ENCODE measurements at regions not wholly inside any gene's neighbourhood (a gene's known extent, or its start where the extent isn't known, plus 50 kb on each side); places are given as distances from the start of the nearest gene placed in this dataset.

DNA sequence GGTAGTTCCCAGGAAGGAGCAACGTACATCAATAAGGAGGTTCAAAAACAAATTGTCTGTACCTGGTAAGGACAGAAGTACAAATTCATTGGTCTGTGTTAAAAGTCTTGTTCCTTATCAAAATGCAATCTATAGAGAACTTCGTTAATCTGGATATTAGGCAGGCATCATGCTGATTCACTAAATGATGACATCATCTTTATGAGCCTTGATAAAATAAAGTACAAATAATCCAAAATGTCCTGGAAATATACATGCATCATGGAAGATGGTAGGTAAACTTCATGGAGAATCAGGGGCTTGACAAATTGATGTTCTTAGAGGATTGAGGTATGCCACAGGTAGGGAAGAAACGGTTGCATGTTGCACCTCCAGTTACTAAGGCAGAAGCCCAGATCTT lies 433.9 kb downstream of the TRIML1 start:
- DNase-seq, result no peak

DNA sequence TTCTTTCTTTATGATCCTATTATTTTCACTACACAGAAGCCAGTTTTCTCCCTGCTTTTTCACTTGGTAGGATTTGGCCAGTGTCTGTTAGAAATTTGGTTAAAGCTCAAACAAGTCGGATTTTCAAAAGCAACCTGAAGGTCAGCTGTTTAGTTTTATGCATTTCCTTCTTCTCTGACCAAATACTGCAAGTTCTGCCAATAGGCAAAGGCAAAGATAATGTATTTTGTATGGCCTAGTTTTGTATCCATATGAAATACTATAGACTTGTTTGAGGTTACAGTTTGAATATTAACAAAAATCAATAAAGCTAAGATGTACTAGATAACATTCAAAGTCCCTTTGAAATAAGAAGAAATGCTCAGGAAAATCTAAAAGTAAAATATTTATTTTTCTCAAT lies 439.4 kb downstream of the TRIML1 start:
- no peak for DNase-seq

GRCh38 chr4:188596021-188596420 lies 456.8 kb downstream of the TRIML1 start:
- DNase-seq, result no peak

GRCh38 chr4:188603646-188604045 lies 464.4 kb downstream of the TRIML1 start:
- no peak for DNase-seq

- DNase-seq, result no peak
Measured at GRCh38 chr4:188606635-188607034, 467.4 kb downstream of the TRIML1 start.

DNA sequence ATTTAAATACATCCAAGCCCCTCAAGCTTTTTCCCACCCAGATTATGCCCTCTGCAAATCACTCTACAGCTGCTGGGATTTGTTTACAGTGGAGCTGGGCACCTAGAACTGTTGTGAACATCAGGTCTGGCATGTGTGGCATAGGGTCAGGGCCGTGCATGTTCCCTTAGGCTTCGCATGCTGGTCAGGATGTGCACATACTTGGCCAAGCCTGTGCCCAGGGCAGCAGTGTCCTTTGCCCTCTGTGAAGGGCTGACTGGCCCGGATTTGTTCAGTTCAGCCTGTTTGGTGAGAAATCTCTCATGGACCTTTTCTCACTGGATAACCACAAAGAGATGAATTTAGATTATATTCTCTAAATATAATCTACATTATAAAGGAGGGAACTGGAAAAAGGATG lies 471.9 kb downstream of the TRIML1 start:
- DNase-seq, result no peak

DNA sequence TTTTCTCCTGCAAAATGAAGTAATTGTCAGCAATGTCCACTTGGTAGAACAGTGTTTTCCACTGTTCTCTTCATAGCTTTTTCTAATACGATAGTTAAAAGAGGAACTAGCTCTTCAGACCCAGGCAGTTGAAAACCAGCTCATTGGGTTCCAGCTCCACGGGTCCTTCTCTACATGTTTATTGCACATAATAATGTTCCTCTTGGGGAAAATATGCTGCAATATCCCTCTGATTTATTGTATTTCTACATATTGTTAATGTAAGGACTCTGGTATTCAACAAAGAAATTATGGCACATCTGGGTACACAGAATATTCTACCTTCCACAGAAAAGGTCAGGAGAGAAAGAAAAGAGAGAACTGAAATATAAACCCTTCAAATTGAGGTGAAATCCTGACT lies 473.4 kb downstream of the TRIML1 start:
- DNase-seq, result no peak

DNA sequence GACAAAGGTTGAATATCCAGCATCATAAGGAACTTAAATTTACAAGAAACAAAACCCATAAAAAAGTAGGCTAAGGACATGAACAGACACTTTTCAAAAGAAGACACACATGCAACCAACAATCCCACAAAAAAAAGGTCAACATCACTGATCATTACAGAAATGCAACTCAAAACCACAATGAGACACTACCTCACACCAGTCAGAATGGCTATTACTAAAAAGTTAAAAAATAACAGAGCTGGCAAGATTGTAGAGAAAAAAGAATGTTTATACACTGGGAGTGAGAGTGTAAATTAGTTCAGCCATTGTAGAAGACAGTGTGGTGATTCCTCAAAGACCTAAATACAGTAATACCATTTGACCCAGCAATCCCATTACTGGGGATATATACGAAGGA lies 474.7 kb downstream of the TRIML1 start:
- no peak for DNase-seq

DNA sequence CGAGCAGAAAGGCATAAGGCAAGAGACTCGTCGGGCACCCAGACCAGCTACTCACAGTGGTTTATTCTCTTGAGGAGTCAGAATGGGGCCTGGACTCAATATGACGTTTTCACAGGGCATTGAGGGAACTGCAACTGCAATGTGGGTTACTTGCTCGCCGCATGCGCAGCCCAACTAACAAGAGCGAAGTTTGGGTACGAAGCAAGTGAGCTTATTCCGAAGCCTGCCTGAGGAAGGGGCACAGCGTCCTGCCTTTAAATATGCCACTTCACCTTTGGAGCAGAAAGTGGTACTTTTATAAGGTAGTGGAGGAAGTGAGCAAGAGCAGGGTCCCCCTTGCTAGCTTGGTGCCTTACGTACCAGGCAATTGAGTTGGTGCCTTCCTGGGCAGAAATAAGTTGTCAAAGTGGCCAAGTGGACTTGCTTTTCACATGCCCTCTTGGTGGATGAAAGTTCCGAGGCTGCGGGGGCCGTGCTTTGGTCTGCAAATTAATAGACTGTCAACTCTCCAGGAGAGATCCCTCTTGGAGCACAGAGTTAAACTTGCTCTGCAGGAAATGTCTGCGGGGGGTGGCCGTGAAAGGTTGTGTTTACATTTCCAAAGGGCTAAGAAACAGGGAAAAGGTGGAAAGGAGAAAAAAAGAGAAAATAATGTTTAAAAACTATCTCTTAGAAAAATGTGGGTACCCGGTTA lies 480.4 kb downstream of the TRIML1 start:
- no peak for DNase-seq

DNA sequence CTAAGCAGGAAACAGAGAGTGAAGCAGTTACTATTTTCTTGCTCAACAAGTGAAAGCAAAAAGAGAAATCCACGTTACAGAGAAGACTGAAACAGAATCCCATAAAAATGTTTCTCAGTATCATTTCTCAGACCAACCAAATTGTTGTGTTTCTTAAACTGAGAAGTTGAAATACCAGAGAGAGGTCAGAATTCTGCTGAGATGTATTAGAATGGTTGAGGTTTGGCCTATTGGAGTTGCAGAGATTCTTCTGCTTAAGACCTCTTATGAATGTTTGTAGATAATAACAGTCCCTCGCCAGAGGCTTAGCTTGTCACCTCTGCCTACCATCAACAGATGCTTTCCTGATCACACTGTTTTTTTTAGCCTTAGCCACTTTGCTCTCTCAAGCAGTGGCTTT lies 481.4 kb downstream of the TRIML1 start:
- DNase-seq, result no peak

- DNase-seq, result no peak
Measured at GRCh38 chr4:188623314-188623854, 484.1 kb downstream of the TRIML1 start.

DNA sequence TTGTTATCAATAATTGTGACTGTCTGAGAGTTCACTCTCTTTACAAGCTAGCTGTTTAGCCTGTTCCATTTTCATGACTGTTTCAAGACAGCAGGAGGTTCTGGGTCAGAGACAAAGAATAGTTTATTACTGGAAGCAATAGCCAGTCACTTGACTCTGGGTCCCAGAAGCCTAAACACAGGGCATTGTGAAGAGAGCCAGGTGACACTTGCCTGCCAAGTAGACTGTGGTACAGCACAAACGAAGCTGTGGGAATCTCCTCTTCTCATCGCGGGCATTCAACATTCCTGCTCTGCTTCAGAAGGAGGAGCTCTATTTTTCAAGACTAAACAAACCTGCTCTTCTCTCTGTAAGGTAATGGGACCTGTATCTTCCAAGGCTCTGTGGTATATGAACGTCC lies 485.1 kb downstream of the TRIML1 start:
- DNase-seq, result no peak

DNA sequence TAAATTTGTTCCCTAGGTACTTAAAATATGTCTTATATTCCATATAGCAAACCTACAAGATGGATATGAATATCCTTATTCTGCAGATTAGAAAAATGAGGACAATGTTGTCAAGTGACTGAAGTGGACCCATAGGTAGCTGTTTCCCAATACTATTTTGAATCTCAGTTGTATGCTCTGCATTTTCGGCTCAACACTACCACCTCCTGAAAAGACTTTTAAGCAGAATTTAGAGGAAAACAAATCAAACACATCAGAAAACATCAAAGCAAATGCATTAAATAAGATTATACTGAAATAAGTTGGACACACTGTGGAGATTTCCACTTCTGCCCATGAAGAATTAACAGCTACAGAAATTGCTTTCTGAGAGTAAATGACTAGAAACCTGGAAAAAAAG lies 488.7 kb downstream of the TRIML1 start:
- DNase-seq, result no peak

- DNase-seq, result no peak
Measured at GRCh38 chr4:188639479-188640100, 500.3 kb downstream of the TRIML1 start.

DNA sequence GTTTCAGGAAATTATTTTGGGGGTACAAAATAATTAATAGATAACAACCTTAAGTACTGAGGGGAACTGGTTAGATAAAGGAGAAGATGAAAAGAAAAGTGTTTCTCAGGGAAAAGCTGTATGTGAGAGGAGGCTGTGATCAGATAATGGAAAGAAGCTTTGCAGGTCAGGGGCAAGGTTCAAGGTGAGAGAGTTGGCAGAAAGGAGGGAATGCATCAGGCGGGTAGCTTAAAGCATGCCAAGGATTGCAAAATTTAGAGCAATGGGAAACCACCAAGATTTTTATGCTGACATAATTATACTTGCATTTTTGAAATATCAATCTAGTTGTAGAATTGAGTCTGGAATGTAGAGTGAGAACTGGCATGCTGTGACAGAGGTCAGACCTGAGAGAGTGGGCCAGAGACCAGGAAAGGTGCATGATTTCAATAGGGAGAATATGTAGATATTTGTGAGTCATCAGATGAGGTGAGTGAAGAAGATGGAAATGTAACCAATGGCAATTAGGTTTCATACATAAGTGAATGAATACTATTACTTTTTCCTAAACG lies 508.7 kb downstream of the TRIML1 start:
- DNase-seq, result no peak

GRCh38 chr4:188649635-188650034 lies 510.4 kb downstream of the TRIML1 start:
- no peak for DNase-seq

GRCh38 chr4:188650516-188650915 lies 511.3 kb downstream of the TRIML1 start:
- no peak for DNase-seq

DNA sequence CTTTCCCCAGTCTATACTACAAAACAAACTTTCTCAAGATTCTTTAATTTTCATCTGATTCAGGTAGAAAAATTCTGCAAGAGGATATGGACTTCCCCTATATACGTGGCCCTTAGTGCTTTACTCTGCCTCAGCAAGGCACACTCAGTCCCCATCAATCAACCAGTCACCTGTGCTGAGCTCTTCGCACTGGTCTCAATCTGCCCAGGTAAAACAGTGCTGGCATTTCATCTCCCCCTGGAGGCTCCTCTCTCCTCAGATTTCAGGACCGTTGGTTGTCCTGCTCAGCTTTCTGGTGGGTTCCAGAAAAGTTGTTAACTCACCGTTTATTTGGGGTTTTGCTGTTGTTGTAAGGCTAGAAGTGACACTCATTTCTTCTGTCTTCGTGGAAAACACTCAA lies 518.1 kb downstream of the TRIML1 start:
- DNase-seq, result no peak

GRCh38 chr4:188658958-188659522 lies 519.8 kb downstream of the TRIML1 start:
- no peak for DNase-seq

- DNase-seq, result no peak
Measured at GRCh38 chr4:188660796-188661195, 521.6 kb downstream of the TRIML1 start.

GRCh38 chr4:188661502-188661901 lies 522.3 kb downstream of the TRIML1 start:
- DNase-seq, result no peak

GRCh38 chr4:188663369-188663768 lies 524.1 kb downstream of the TRIML1 start:
- DNase-seq, result no peak

DNA sequence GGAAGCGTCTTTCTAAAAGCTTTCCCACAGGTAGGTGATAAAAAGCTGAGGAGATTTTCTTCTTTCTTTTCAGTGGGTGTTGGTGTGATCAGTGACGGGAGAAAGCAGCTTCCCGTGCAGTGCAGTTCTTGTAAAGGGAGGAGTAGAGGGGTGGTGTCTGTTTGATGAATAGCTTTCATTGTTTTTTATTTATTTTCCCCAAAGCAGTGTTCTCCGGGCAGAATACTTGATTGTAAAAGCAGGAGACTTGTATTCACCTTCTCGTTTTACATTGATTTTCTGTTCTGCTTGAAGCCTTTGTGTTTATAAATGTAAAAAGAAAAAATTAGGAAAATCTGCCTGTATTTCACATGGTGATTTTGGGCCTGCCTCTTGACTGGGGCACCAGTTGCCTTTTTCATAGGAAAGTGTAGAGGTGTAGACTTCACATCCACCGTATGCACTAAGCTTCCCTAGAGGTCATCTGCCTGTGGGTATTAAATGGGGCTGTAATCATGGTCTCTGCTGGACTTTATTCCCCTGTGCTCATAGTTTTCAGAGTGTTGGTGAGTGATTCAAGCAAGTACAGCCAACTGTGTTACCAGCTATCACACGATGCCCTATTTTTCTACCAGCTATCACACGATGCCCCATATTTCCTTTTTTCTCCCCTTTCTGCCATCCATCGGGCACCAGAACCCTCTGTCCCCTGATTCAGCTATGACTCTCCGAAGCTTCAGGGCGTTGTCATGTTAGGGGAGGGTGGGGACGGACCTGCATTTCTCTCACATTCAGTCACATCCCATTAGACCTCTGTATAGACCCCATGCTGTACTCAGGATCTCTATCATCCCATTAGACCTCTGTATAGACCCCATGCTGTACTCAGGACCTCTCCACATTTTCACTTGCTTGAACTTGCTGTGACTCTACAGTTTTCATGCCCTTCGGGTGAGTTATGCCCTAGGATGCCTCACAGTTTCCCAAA lies 526.5 kb downstream of the TRIML1 start:
- DNase-seq, result no peak

Measured in activated CD4-positive, CD25-positive, alpha-beta regulatory T cell treated with anti-CD3 and anti-CD28 coated beads, Interleukin-2, amount 50 U/mL, for 72 hours (primary cell).